HEK293 (cell line): ENCODE measurements at regions not wholly inside any gene's neighbourhood (a gene's known extent, or its start where the extent isn't known, plus 50 kb on each side); places are given as distances from the start of the nearest gene placed in this dataset.

ENCODE experiments used
- CTCF ChIA-PET: fragments of 350-600 bp; formaldehyde crosslinking; extraction: SDS; loops from one replicate; lab custom pipeline; 2021; ENCODE audit warnings: antibody characterized with exemption; lab: Yijun Ruan, JAX
- POLR2A ChIA-PET: fragments of 300-600 bp; formaldehyde crosslinking; extraction: SDS; loops from one replicate; lab custom pipeline; 2020; ENCODE audit warnings: antibody characterized with exemption, inconsistent platforms; lab: Yijun Ruan, JAX
- H3K27ac ChIP-seq: fragments of 200-500 bp; sonication (Bioruptor generic); 2 replicates; pipeline ENCODE4 v1.5.1; 2014; ENCODE audit warnings: low read depth, low read length, control low read depth, inconsistent platforms; ENCODE audit errors: extremely low read depth
- H3K36me3 ChIP-seq, 2 experiments: fragments of 200-500 bp in 1 of 2; sonication (Bioruptor generic) in 1 of 2; 1 replicate in 1 of 2; 2 replicates in 1 of 2; pipeline ENCODE4 v1.5.1; 2014 to 2017; ENCODE audit warnings: inconsistent platforms in 2 of 2, low read length in 2 of 2; ENCODE audit not compliant: control insufficient read depth in 2 of 2, insufficient read depth in 1 of 2
- H3K4me1 ChIP-seq: fragments of 200-500 bp; sonication (Bioruptor generic); 2 replicates; pipeline ENCODE4 v1.5.1; 2014; ENCODE audit warnings: mild to moderate bottlenecking, low read length, inconsistent platforms; ENCODE audit not compliant: control insufficient read depth, insufficient read depth
- H3K4me3 ChIP-seq: 2 replicates; pipeline ENCODE4 v1.5.1; 2011; ENCODE audit warnings: low read depth, mild to moderate bottlenecking, control low read depth, low read length, moderate library complexity
- H3K9me3 ChIP-seq: fragments of 200-500 bp; sonication (Bioruptor generic); 2 replicates; pipeline ENCODE4 v1.5.1; 2014; ENCODE audit warnings: low read depth, low read length, inconsistent platforms; ENCODE audit not compliant: control insufficient read depth, insufficient read depth
- MZF1 ChIP-seq: fragments of 450-650 bp; formaldehyde crosslinking; IDR thresholded peaks from 2 replicates; pipeline ENCODE4 v1.5.1; 2017; ENCODE audit warnings: missing biosample characterization, missing genetic modification characterization, borderline replicate concordance
- OSR2 ChIP-seq: fragments of 450-650 bp; formaldehyde crosslinking; IDR thresholded peaks from 2 replicates; pipeline ENCODE4 v1.5.1; 2016; ENCODE audit warnings: missing biosample characterization, missing genetic modification characterization
- ZNF10 ChIP-seq: fragments of 450-650 bp; formaldehyde crosslinking; IDR thresholded peaks from 2 replicates; pipeline ENCODE4 v1.5.1; 2017; ENCODE audit warnings: missing biosample characterization, missing genetic modification characterization
- ZNF140 ChIP-seq: fragments of 450-650 bp; formaldehyde crosslinking; IDR thresholded peaks from 2 replicates; pipeline ENCODE4 v1.5.1; 2016; ENCODE audit warnings: missing biosample characterization, missing genetic modification characterization
- ZNF184 ChIP-seq: fragments of 450-650 bp; IDR thresholded peaks from 2 replicates; pipeline ENCODE4 v1.5.1; 2018; ENCODE audit warnings: missing biosample characterization, mild to moderate bottlenecking, missing genetic modification characterization
- ZNF341 ChIP-seq: fragments of 450-650 bp; formaldehyde crosslinking; IDR thresholded peaks from 2 replicates; pipeline ENCODE4; 2016; ENCODE audit warnings: low read depth, missing biosample characterization, missing genetic modification characterization
- ZNF600 ChIP-seq: fragments of 450-650 bp; formaldehyde crosslinking; IDR thresholded peaks from 2 replicates; pipeline ENCODE4 v1.5.1; 2016; ENCODE audit warnings: missing biosample characterization, missing genetic modification characterization
- ZNF776 ChIP-seq: fragments of 450-650 bp; formaldehyde crosslinking; IDR thresholded peaks from 2 replicates; pipeline ENCODE4 v1.5.0; 2017; ENCODE audit warnings: missing biosample characterization, missing genetic modification characterization, borderline replicate concordance
- ZNF777 ChIP-seq: fragments of 450-650 bp; formaldehyde crosslinking; IDR thresholded peaks from 2 replicates; pipeline ENCODE4 v1.5.1; 2017; ENCODE audit warnings: missing biosample characterization, missing genetic modification characterization, borderline replicate concordance
- TF ChIP-seq, protein P1 (sequence below): fragments of 450-650 bp; formaldehyde crosslinking; IDR thresholded peaks from 2 replicates; pipeline ENCODE4 v1.5.1; 2017; ENCODE audit warnings: missing biosample characterization, missing genetic modification characterization
- TF ChIP-seq, protein P2 (sequence below): fragments of 450-650 bp; formaldehyde crosslinking; conservative IDR thresholded peaks from 2 replicates; pipeline ENCODE4 v1.5.1; 2016; ENCODE audit warnings: low read depth, missing biosample characterization, missing genetic modification characterization
- TF ChIP-seq, protein P3 (sequence below): sonication (generic); formaldehyde crosslinking; IDR thresholded peaks from 2 replicates; pipeline ENCODE4 v1.8.1; 2022; ENCODE audit warnings: mild to moderate bottlenecking, moderate library complexity, missing genetic modification reagents
- TF ChIP-seq, protein P4 (sequence below): fragments of 450-650 bp; formaldehyde crosslinking; IDR thresholded peaks from 2 replicates; pipeline ENCODE4 v1.5.1; 2016; ENCODE audit warnings: missing biosample characterization, missing genetic modification characterization
- TF ChIP-seq, protein P5 (sequence below): fragments of 450-650 bp; formaldehyde crosslinking; IDR thresholded peaks from 2 replicates; pipeline ENCODE4; 2016; ENCODE audit warnings: missing biosample characterization, missing genetic modification characterization

DNA sequence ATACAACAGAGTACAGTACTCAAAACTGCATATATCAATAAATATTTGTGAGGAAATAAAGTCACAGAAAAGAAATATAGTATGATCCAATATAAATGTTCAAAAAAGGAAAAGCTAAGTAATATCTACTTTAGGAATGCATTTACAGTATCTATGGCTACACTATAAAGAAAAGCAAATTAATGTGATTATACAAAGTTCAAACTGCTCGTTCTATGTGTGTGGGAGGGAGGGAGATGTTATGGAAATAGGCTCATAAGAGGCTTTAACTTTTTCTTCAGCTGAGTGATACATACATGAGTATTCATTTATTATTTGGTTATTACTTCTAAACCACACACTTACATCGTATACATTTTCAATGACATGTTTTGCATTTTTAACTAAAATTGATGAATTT, 377.7 kb upstream of the AGTR1 start:
- ChIA-PET CTCF (interaction anchor here (1.1 kb wide), 1 partner anchor 10 kb away, joined by 4 read pairs; no protein-coding TSS in a partner anchor), POLR2A (no interaction called here)
- no peak overlapping the region for H3K4me3 ChIP-seq
- no peaks in the 10 kb centered on the region for H3K36me3 ChIP-seq
- no peaks in the 10 kb centered on the region for H3K9me3 ChIP-seq
- no peaks in the 10 kb centered on the region for H3K4me1 ChIP-seq
- TF ChIP-seq ZNF341: no peak
- TF ChIP-seq ZNF140 (tag by site-specific recombination): no peak
- TF ChIP-seq, protein P1, sequence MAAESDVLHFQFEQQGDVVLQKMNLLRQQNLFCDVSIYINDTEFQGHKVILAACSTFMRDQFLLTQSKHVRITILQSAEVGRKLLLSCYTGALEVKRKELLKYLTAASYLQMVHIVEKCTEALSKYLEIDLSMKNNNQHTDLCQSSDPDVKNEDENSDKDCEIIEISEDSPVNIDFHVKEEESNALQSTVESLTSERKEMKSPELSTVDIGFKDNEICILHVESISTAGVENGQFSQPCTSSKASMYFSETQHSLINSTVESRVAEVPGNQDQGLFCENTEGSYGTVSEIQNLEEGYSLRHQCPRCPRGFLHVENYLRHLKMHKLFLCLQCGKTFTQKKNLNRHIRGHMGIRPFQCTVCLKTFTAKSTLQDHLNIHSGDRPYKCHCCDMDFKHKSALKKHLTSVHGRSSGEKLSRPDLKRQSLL (tag by site-specific recombination): no peak
- TF ChIP-seq ZNF776 (tag by site-specific recombination): no peak
- TF ChIP-seq OSR2 (tag by site-specific recombination): no peak
- TF ChIP-seq ZNF10 (tag by site-specific recombination): no peak
- no peak for TF ChIP-seq ZNF184 (tag by site-specific recombination)
- H3K27ac ChIP-seq: no peak overlapping the region

DNA sequence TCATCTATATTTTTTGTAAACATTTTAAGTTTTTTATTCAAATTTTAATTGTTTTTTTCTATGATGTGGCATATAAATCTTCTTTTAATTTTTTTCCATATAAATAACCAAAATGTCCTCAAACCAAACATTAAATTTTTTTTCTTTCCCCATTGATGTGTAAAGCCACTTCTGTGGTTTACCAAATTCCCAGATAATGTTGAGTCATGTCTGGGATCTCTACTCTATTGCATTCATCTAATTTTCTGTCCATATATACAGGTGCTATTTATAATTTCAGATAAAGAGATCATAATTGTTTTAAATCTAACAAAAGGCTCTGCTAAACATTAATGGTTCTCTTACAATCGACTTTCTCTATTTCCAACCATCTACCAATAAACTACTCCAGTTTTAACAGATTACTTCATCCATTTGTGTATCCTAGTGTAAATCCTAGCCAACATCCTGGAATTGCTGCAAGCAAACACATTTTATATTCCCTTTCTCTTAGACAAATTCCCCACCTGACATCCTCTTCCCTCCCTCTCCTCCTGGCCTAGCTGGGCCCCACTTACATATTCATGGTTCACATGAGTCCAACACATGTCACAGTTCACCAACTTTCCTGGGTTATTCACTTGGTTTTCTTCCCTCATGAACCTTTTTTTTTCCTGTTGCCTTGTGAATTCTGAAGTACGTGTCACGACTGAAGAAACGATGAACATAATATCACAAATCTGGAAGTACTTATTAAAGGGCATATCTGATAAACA, 368.0 kb upstream of the AGTR1 start:
- ChIA-PET CTCF (no interaction called here), POLR2A (no interaction called here)
- Histone ChIP-seq H3K27ac (no peak overlapping the region), H3K9me3 (no peaks in the 10 kb centered on the region), H3K4me3 (no peak overlapping the region), H3K36me3 (no peaks in the 10 kb centered on the region), H3K4me1 (peaks cover 5% of the 10 kb centered on the region)
- TF ChIP-seq, protein P2, sequence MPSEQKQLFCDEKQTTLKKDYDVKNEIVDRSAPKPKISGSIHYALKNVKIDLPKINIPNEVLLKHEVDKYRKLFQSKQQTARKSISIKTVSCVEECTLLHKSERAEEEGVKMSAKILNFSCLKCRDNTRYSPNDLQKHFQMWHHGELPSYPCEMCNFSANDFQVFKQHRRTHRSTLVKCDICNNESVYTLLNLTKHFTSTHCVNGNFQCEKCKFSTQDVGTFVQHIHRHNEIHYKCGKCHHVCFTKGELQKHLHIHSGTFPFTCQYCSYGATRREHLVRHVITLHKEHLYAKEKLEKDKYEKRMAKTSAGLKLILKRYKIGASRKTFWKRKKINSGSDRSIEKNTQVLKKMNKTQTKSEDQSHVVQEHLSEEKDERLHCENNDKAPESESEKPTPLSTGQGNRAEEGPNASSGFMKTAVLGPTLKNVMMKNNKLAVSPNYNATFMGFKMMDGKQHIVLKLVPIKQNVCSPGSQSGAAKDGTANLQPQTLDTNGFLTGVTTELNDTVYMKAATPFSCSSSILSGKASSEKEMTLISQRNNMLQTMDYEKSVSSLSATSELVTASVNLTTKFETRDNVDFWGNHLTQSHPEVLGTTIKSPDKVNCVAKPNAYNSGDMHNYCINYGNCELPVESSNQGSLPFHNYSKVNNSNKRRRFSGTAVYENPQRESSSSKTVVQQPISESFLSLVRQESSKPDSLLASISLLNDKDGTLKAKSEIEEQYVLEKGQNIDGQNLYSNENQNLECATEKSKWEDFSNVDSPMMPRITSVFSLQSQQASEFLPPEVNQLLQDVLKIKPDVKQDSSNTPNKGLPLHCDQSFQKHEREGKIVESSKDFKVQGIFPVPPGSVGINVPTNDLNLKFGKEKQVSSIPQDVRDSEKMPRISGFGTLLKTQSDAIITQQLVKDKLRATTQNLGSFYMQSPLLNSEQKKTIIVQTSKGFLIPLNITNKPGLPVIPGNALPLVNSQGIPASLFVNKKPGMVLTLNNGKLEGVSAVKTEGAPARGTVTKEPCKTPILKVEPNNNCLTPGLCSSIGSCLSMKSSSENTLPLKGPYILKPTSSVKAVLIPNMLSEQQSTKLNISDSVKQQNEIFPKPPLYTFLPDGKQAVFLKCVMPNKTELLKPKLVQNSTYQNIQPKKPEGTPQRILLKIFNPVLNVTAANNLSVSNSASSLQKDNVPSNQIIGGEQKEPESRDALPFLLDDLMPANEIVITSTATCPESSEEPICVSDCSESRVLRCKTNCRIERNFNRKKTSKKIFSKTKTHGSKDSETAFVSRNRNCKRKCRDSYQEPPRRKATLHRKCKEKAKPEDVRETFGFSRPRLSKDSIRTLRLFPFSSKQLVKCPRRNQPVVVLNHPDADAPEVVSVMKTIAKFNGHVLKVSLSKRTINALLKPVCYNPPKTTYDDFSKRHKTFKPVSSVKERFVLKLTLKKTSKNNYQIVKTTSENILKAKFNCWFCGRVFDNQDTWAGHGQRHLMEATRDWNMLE: no peak
- no peak for TF ChIP-seq ZNF777 (tag by site-specific recombination)
- TF ChIP-seq, protein P3, sequence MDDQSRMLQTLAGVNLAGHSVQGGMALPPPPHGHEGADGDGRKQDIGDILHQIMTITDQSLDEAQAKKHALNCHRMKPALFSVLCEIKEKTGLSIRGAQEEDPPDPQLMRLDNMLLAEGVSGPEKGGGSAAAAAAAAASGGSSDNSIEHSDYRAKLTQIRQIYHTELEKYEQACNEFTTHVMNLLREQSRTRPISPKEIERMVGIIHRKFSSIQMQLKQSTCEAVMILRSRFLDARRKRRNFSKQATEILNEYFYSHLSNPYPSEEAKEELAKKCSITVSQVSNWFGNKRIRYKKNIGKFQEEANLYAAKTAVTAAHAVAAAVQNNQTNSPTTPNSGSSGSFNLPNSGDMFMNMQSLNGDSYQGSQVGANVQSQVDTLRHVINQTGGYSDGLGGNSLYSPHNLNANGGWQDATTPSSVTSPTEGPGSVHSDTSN: no peak
- TF ChIP-seq, protein P4, sequence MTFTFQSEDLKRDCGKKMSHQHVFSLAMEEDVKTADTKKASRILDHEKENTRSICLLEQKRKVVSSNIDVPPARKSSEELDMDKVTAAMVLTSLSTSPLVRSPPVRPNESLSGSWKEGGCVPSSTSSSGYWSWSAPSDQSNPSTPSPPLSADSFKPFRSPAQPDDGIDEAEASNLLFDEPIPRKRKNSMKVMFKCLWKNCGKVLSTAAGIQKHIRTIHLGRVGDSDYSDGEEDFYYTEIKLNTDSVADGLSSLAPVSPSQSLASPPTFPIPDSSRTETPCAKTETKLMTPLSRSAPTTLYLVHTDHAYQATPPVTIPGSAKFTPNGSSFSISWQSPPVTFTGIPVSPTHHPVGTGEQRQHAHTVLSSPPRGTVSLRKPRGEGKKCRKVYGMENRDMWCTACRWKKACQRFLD (tag by site-specific recombination): no peak
- TF ChIP-seq MZF1: no peak
- TF ChIP-seq ZNF600 (tag by site-specific recombination): no peak
- TF ChIP-seq, protein P5, sequence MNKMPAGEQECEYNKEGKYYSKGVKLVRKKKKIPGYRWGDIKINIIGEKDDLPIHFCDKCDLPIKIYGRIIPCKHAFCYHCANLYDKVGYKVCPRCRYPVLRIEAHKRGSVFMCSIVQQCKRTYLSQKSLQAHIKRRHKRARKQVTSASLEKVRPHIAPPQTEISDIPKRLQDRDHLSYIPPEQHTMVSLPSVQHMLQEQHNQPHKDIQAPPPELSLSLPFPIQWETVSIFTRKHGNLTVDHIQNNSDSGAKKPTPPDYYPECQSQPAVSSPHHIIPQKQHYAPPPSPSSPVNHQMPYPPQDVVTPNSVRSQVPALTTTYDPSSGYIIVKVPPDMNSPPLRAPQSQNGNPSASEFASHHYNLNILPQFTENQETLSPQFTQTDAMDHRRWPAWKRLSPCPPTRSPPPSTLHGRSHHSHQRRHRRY (tag by site-specific recombination): no peak
